GM13977 (cell line): ENCODE measurements at regions not wholly inside any gene's neighbourhood (a gene's known extent, or its start where the extent isn't known, plus 50 kb on each side); places are given as distances from the start of the nearest gene placed in this dataset.

Experiments
- DNase-seq: peaks from one replicate; pipeline ENCODE4 v3.0.0; 2012; ENCODE audit warnings: low spot score
- in situ Hi-C: fragments of 300-500 bp; cut with MboI; formaldehyde crosslinking; loops from one replicate; pipeline ENCODE4 v1.12.0; 2022; ENCODE audit warnings: low sequenced_read_pairs, low pct_unique_long_range_greater_than_20kb, mixed read lengths, inconsistent platforms; ENCODE audit not compliant: unreplicated experiment
- TF ChIP-seq, protein P1 (sequence below): IDR thresholded peaks from 2 replicates; pipeline ENCODE4 v1.5.1; 2012; ENCODE audit warnings: mild to moderate bottlenecking, control low read depth; ENCODE audit not compliant: insufficient read depth; ENCODE audit errors: extremely low read depth, missing control alignments

DNA sequence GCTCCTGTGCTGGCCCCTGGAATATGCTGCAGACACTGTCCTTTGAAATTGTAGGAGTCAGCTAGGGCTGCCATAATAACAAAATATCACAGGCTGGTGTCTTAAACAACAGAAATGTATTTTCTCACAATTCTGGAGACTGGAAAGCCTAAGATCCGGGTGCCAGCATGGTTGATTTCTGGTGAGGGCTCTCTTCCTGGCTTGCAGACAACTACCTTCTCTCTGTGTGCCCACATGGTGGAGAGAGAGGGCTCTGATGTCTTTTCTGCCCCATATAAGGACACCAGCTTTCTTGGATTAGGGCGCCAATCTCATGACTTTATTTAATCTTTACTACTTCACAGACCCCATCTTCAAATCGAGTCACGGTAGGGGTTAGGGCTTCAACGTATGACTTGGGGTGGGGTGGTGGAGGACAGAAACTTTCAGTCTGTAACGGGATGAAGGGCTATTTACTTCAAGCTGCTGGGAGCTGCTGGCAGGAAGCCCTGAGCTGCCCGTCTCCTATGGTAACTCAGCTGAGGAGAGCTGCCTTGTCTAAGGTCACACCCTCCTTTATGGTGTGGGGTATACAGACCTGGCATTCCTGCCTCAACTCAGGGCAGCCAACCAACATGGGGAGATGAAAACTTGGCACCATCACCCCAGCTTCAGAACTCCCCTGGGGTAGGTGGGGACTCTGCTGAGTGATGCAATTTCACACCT, 142.9 kb upstream of the ZBED5 start:
- TF ChIP-seq, protein P1, sequence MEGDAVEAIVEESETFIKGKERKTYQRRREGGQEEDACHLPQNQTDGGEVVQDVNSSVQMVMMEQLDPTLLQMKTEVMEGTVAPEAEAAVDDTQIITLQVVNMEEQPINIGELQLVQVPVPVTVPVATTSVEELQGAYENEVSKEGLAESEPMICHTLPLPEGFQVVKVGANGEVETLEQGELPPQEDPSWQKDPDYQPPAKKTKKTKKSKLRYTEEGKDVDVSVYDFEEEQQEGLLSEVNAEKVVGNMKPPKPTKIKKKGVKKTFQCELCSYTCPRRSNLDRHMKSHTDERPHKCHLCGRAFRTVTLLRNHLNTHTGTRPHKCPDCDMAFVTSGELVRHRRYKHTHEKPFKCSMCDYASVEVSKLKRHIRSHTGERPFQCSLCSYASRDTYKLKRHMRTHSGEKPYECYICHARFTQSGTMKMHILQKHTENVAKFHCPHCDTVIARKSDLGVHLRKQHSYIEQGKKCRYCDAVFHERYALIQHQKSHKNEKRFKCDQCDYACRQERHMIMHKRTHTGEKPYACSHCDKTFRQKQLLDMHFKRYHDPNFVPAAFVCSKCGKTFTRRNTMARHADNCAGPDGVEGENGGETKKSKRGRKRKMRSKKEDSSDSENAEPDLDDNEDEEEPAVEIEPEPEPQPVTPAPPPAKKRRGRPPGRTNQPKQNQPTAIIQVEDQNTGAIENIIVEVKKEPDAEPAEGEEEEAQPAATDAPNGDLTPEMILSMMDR = no peak
- DNase-seq = no peak
- in situ Hi-C loops = no loop called here

DNA sequence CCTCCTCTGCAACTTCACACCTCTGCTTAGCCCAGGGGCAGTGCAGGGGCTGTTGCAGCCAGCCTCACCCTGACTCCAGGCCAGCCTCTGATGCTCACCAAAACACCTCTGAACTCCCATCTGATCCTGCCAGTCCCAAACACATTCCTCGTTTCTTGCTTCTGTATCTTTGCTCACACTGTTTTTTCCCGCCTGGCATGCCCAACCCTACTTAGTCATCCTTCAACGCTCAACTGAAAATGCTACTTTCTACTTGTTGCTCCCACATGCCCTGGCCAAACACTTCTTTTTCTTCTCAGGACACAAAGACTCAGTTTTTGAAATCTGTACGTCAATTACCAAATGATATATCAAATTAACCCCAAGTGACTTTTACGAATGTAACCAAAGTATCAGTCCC, 140.8 kb upstream of the ZBED5 start:
- in situ Hi-C loops = no loop called here
- TF ChIP-seq, protein P1 = no peak
- no peak for DNase-seq

DNA sequence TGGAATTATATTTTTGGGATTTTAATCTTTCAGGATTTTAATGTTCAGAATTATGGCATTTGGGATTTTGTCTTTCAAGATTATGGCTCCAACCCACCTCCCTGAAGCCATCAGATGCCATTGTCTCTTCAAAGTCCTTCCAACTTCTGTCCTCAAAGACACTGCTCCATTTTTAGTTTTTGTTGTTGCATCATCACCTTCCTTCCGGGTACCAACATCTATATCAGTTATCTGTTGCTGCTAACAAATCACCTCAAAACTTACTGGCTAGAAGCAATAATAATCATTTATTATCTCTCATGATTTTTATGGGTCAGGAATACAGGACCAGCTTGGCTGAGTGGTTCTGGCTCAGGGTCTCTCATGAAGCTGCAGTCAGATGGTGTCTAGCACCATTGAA, 138.8 kb upstream of the ZBED5 start:
- DNase-seq = no peak
- TF ChIP-seq, protein P1 = no peak
- in situ Hi-C loops = no loop called here

DNA sequence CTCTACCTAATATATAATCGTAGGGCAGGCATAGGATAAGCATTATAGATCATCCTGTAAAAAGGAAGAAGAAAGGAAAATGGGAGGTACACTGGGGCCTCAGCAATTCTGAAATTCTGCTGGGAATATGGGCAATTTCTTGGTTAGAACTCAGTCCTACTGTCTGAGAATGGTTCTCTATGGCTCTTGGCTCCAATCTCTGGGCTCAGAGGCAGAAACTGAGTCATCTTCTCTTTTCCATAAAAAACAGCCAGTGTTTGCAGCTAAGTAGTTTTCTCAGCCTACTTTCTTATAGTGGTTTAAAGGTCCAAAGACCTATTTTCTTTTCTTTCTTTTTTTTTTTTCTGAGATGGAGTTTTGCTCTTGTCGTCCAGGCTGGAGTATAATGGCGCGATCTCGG, 135.8 kb upstream of the ZBED5 start:
- no peak for DNase-seq
- in situ Hi-C loops = no loop called here
- TF ChIP-seq, protein P1 = no peak

DNA sequence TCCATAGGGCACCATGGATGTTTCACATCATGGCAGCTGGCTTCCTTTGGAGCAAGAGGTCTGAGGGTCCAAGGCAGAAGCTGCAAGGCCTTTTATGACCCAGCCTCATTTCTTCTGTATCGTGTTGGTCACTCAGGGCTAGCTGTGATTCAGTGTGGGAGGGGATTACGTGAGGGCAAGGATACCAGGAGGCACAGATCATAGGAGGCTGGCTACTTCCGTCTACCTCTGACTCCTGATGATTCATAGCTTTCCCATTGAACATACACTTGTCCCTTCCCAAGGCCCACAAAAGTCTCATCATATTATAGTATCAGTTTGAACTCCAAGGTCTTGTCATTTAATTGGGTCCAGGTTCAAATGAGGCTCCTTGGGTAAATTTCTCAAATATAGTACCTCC, 135.3 kb upstream of the ZBED5 start:
- no peak for DNase-seq
- in situ Hi-C loops = no loop called here

DNA sequence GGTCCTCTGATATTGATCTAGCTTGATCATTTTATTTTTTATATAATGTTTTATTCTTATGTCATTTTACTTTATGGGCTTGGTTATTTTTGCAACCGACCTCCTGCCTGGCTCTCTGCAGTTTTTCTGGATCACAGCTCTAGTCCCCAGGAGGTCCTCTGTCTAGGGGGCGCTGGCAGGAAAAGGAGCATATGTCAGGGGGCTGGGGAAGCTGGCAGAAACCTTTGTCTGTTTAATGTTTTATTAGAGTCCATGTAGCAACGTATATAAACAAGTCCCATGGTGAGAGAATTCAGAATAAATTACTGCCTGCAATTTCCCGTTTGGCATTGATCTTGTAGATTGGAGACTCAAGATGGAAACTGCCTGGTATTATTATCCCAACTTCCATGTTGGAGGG, 133.5 kb upstream of the ZBED5 start:
- in situ Hi-C loops = no loop called here
- DNase-seq = no peak
- TF ChIP-seq, protein P1 = no peak

More for the DNA sequence above, 135.3 kb upstream of the ZBED5 start:
- TF ChIP-seq, protein P1 = no peak

DNA sequence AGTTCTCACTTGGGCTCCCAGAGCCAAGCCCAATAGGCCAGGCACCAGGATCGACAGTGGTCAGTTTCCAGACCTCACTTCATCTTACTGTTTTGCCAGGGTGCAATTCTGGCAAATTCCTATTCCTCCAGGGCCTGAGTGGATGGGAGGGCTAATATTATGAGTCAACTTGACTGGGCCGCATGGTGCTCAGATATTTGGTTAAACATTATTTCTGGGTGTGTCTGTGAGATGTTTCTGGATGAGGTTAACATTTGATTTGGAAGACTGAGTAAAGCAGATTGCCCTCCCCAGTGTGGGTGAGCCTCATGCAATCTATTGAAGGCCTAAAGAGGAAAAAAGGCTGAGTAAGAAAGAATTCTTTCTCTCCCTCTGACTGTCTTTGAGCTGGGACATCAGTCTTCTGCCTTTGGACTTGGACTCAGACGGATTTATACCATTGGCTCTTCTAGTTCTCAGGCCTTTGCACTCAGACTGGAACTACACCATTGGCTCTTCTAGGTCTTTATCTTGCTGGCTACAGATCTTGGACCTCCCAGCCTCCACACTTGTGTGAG, 132.9 kb upstream of the ZBED5 start:
- in situ Hi-C loops = no loop called here
- TF ChIP-seq, protein P1 = no peak
- DNase-seq = no peak
